ENCODE measurements at regions not wholly inside any gene's neighbourhood (a gene's known extent, or its start where the extent isn't known, plus 50 kb on each side); places are given as distances from the start of the nearest gene placed in this dataset.

GRCh38 chr6:98200084-98200483 is 634.3 kb upstream of the POU3F2 start:
- TF ChIP-seq CTCF (IDR thresholded peaks at IDR 0.05; ENCODE audit: insufficient read depth, low read length, poor library complexity, severe bottlenecking) (no peak), EZH2phosphoT487 (conservative IDR thresholded peaks at IDR 0.05; ENCODE audit: low read length) (no peak)
